ENCODE measurements at regions not wholly inside any gene's neighbourhood (a gene's known extent, or its start where the extent isn't known, plus 50 kb on each side); places are given as distances from the start of the nearest gene placed in this dataset.

GRCh38 chr12:102321305-102322082 lies 123.9 kb upstream of the PMCH start:
- no peak overlapping the region for H3K4me2 ChIP-seq (ENCODE audit: low read length)
- TF ChIP-seq EZH2 (IDR thresholded peaks at IDR 0.05; ENCODE audit: borderline replicate concordance, low read length) = no peak
- TF ChIP-seq CTCF (IDR thresholded peaks at IDR 0.05; ENCODE audit: low read length) = no peak
- no peak overlapping the region for H3K4me3 ChIP-seq (ENCODE audit: low read depth, low read length, poor library complexity, severe bottlenecking)
- no peaks in the 10 kb centered on the region for H3K27me3 ChIP-seq (ENCODE audit: insufficient read depth, low read length)
- H3K9ac ChIP-seq (ENCODE audit: low read length) = no peak overlapping the region
- H3K9me2 ChIP-seq (ENCODE audit: low read depth, low read length) = no peaks in the 10 kb centered on the region
- H3K27ac ChIP-seq (ENCODE audit: low read depth, low read length, poor library complexity, severe bottlenecking) = no peak overlapping the region
- H4K20me1 ChIP-seq (ENCODE audit: insufficient read depth, low read length) = no peaks in the 10 kb centered on the region
- H3K4me1 ChIP-seq (ENCODE audit: insufficient read depth, low read length, severe bottlenecking) = no peaks in the 10 kb centered on the region
- no peaks in the 10 kb centered on the region for H3F3A ChIP-seq (ENCODE audit: insufficient read depth, low read length)
- H2AFZ ChIP-seq (ENCODE audit: low read length) = no peak overlapping the region
- no peaks in the 10 kb centered on the region for H3K36me3 ChIP-seq (ENCODE audit: insufficient read depth, low read length)
- no peaks in the 10 kb centered on the region for H3K79me2 ChIP-seq (ENCODE audit: insufficient read depth, low read length)
- no peaks in the 10 kb centered on the region for H3K9me3 ChIP-seq (ENCODE audit: low read length)

- no peaks in the 10 kb centered on the region for H3K9me2 ChIP-seq (ENCODE audit: low read depth, low read length)
These were observed 119.5 kb upstream of the PMCH start for GRCh38 chr12:102317155-102317554.

GRCh38 chr12:102316723-102317122 lies 119.1 kb upstream of the PMCH start:
- Histone ChIP-seq H3K36me3 (ENCODE audit: insufficient read depth, low read length) (no peaks in the 10 kb centered on the region), H2AFZ (ENCODE audit: low read length) (no peak overlapping the region), H3K9ac (ENCODE audit: low read length) (no peak overlapping the region), H3K4me1 (ENCODE audit: insufficient read depth, low read length, severe bottlenecking) (no peaks in the 10 kb centered on the region), H3K9me2 (ENCODE audit: low read depth, low read length) (no peaks in the 10 kb centered on the region), H3K9me3 (ENCODE audit: low read length) (no peaks in the 10 kb centered on the region), H4K20me1 (ENCODE audit: insufficient read depth, low read length) (no peaks in the 10 kb centered on the region), H3F3A (ENCODE audit: insufficient read depth, low read length) (no peaks in the 10 kb centered on the region), H3K27ac (ENCODE audit: low read depth, low read length, poor library complexity, severe bottlenecking) (no peak overlapping the region), H3K27me3 (ENCODE audit: insufficient read depth, low read length) (no peaks in the 10 kb centered on the region), H3K79me2 (ENCODE audit: insufficient read depth, low read length) (no peaks in the 10 kb centered on the region), H3K4me3 (ENCODE audit: low read depth, low read length, poor library complexity, severe bottlenecking) (no peak overlapping the region), H3K4me2 (ENCODE audit: low read length) (no peak overlapping the region)
- TF ChIP-seq CTCF (IDR thresholded peaks at IDR 0.05; ENCODE audit: low read length) (no peak), EZH2 (IDR thresholded peaks at IDR 0.05; ENCODE audit: borderline replicate concordance, low read length) (no peak)

More at GRCh38 chr12:102317155-102317554, 119.5 kb upstream of the PMCH start:
- Histone ChIP-seq H3K79me2 (ENCODE audit: insufficient read depth, low read length) (no peaks in the 10 kb centered on the region), H3K27me3 (ENCODE audit: insufficient read depth, low read length) (no peaks in the 10 kb centered on the region), H3K4me2 (ENCODE audit: low read length) (no peak overlapping the region), H3F3A (ENCODE audit: insufficient read depth, low read length) (no peaks in the 10 kb centered on the region), H3K9me3 (ENCODE audit: low read length) (no peaks in the 10 kb centered on the region), H2AFZ (ENCODE audit: low read length) (no peak overlapping the region), H4K20me1 (ENCODE audit: insufficient read depth, low read length) (no peaks in the 10 kb centered on the region), H3K27ac (ENCODE audit: low read depth, low read length, poor library complexity, severe bottlenecking) (no peak overlapping the region), H3K4me3 (ENCODE audit: low read depth, low read length, poor library complexity, severe bottlenecking) (no peak overlapping the region), H3K9ac (ENCODE audit: low read length) (no peak overlapping the region), H3K4me1 (ENCODE audit: insufficient read depth, low read length, severe bottlenecking) (no peaks in the 10 kb centered on the region), H3K36me3 (ENCODE audit: insufficient read depth, low read length) (no peaks in the 10 kb centered on the region)
- TF ChIP-seq CTCF (IDR thresholded peaks at IDR 0.05; ENCODE audit: low read length) (no peak), EZH2 (IDR thresholded peaks at IDR 0.05; ENCODE audit: borderline replicate concordance, low read length) (no peak)
